ENCODE measurements at regions not wholly inside any gene's neighbourhood (a gene's known extent, or its start where the extent isn't known, plus 50 kb on each side); places are given as distances from the start of the nearest gene placed in this dataset.

DNA sequence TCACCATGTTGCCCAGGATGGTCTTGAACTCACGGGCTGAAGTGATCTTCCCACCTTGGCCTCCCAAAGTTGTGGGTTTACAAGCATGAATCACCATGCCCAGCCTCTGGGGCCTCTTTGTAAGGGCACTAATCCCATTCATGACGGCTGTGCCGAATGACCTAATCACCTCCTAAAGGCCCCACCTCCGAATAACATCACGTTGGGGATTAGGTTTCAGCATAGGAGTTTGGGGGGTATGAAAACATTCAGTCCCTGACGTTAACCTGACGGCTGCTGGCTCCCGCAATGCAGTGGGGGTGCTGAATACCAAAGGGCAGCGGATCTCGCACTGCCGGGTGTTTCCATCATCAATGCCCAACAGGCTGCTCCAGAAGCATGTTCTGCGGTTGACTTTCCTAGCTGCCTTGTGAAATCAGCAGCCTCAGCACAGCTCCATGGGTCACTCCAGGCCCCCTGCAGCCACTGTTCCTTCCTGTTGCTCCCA, 120.8 kb upstream of the SEC14L1 start:
- TF ChIP-seq POLR2AphosphoS5 (IDR thresholded peaks at IDR 0.05; ENCODE audit: low read depth, low read length), result no peak
- TF ChIP-seq, protein P1, sequence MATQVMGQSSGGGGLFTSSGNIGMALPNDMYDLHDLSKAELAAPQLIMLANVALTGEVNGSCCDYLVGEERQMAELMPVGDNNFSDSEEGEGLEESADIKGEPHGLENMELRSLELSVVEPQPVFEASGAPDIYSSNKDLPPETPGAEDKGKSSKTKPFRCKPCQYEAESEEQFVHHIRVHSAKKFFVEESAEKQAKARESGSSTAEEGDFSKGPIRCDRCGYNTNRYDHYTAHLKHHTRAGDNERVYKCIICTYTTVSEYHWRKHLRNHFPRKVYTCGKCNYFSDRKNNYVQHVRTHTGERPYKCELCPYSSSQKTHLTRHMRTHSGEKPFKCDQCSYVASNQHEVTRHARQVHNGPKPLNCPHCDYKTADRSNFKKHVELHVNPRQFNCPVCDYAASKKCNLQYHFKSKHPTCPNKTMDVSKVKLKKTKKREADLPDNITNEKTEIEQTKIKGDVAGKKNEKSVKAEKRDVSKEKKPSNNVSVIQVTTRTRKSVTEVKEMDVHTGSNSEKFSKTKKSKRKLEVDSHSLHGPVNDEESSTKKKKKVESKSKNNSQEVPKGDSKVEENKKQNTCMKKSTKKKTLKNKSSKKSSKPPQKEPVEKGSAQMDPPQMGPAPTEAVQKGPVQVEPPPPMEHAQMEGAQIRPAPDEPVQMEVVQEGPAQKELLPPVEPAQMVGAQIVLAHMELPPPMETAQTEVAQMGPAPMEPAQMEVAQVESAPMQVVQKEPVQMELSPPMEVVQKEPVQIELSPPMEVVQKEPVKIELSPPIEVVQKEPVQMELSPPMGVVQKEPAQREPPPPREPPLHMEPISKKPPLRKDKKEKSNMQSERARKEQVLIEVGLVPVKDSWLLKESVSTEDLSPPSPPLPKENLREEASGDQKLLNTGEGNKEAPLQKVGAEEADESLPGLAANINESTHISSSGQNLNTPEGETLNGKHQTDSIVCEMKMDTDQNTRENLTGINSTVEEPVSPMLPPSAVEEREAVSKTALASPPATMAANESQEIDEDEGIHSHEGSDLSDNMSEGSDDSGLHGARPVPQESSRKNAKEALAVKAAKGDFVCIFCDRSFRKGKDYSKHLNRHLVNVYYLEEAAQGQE (IDR thresholded peaks at IDR 0.05; ENCODE audit: insufficient read depth in 1 of 2, low read depth in 2 of 2, low read length in 2 of 2), result no peak
- TF ChIP-seq SIN3A (IDR thresholded peaks at IDR 0.05; ENCODE audit: borderline replicate concordance, insufficient read depth, low read length), result no peak
- TF ChIP-seq TAF1 (IDR thresholded peaks at IDR 0.05; ENCODE audit: borderline replicate concordance, insufficient read depth, low read length), result no peak

All from PFSK-1 (cell line).